Neuron (in vitro differentiated cells): ENCODE measurements at regions not wholly inside any gene's neighbourhood (a gene's known extent, or its start where the extent isn't known, plus 50 kb on each side); places are given as distances from the start of the nearest gene placed in this dataset.
"Not testable (repeated sequence)": the region's sequence is repeated elsewhere in the genome, so short reads cannot be mapped to it uniquely, and the experiment has no call there.

Source experiments
- H2AFZ ChIP-seq: one replicate; pipeline ENCODE4 v1.6.1; 2013; ENCODE audit warnings: low read depth, mild to moderate bottlenecking, inconsistent platforms, low read length, moderate library complexity
- H3K27me3 ChIP-seq: one replicate; pipeline ENCODE4 v1.6.1; 2013; ENCODE audit warnings: low read length; ENCODE audit not compliant: insufficient read depth
- H3K36me3 ChIP-seq: one replicate; pipeline ENCODE4 v1.6.1; 2013; ENCODE audit warnings: low read length; ENCODE audit not compliant: insufficient read depth
- H3K4me1 ChIP-seq: one replicate; pipeline ENCODE4 v1.6.1; 2013; ENCODE audit warnings: low read length; ENCODE audit not compliant: insufficient read depth
- H3K4me3 ChIP-seq: 2 replicates; pipeline ENCODE4 v1.5.1; 2013; ENCODE audit warnings: mild to moderate bottlenecking, low read length, moderate library complexity
- H3K9me3 ChIP-seq: one replicate; pipeline ENCODE4 v1.6.1; 2013; ENCODE audit warnings: low read length

DNA sequence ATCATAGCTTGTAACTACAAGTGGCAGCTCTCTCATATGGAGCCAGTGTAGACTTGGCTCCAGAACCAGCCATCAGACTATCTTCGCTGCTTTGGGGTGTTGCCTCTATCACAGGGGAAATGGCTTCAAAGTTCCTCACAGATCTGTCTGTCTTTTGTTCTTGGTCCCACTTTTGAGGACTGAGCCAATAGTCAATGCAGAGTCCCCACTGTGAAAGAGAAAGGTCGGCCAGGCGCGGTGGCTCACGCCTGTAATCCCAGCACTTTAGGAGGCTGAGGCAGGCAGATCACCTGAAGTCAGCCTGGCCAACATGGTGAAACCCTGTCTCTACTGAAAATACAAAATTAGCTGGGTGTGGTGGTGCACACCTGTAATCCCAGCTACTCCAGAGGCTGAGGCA lies 86.9 kb upstream of the FZD7 start:
- not testable (repeated sequence) for H3K4me3 ChIP-seq, H3K36me3 ChIP-seq, H2AFZ ChIP-seq, H3K27me3 ChIP-seq, H3K9me3 ChIP-seq, H3K4me1 ChIP-seq

DNA sequence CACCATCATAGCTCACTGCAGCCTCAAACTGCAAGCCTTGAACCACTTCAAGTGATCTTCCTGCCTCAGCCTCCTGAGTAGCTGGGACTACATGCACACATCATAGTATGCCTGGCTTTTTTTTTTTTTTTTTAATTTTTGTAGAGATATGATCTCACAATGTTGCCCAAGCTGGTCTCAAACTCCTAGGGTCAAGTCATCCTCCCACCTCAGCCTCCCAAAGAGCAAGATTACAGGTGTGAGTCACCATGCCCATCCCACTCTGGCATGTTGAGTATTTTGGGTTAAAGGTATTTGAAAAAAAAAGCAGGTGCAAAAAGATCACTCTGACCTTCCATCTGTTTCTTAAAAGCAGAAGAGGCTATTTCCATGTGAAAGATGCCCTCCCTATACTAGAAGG lies 86.4 kb upstream of the FZD7 start:
- Histone ChIP-seq H3K27me3 (no peaks in the 10 kb centered on the region), H3K36me3 (no peaks in the 10 kb centered on the region), H3K4me1 (no peaks in the 10 kb centered on the region), H3K9me3 (no peaks in the 10 kb centered on the region), H3K4me3 (no peak overlapping the region), H2AFZ (no peak overlapping the region)

DNA sequence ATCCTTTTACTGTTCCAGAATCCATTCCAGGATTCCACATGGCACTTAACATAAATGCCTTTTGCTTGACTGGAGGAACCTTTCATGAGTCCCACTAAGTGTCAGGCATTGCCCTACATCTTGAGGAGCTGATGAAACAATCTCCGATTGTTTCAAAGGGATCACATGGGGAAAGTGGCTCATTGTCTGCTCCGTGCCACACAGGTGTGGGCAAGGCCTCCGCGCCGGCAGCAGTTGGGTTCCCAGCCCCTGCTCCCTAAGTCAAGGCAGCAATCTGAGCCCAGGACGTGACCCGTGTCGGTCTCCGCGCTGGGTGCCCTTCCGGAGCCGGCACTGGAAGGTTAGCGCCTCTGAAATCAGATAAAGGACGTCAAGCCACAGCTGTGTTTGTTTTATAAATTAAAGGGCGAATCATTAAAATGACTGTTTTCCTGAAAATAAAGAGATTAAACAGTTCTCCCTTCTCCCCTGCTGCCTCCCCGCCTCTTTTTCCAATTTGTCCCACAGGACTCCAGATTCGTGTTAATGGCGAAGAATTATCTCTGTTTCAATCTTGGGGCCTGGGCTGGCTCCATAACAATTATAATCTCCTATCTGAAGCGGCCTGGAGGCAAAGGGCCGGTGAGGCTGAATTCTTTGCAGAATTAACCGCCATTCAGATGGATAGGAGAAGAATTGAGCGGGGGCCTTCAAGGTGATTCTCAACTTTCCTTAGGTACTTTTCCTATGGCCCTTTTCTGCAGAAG lies 84.3 kb upstream of the FZD7 start:
- Histone ChIP-seq H3K36me3 (no peaks in the 10 kb centered on the region), H3K4me1 (peaks cover 6% of the 10 kb centered on the region), H3K4me3 (no peak overlapping the region), H2AFZ (no peak overlapping the region), H3K27me3 (no peaks in the 10 kb centered on the region), H3K9me3 (no peaks in the 10 kb centered on the region)

GRCh38 chr2:201949927-201950246 lies 83.8 kb upstream of the FZD7 start:
- Histone ChIP-seq H3K27me3 (no peaks in the 10 kb centered on the region), H3K36me3 (no peaks in the 10 kb centered on the region), H3K4me1 (peaks cover 6% of the 10 kb centered on the region), H3K9me3 (no peaks in the 10 kb centered on the region), H3K4me3 (no peak overlapping the region), H2AFZ (no peak overlapping the region)

DNA sequence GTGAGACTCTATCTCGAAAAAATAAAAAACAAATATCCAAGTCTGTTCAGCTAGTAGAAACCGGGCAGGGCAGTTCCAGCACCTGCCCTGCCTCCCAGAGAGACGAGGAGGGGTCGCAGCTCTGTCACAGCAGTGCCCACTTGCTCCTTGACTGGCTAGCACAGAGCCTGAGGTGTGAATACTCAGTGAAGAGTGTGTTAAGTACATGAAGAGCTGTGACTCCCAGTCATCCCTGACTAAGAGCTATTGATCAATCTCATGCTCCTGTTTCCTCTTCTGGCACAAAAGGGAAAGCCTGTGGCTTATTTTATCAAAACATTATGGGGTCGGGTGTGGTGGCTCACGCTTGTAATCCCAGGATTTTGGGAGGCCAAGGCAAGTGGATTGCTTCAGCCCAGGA lies 83.0 kb upstream of the FZD7 start:
- H3K4me3 ChIP-seq: no peak overlapping the region
- H3K4me1 ChIP-seq: peaks cover 9% of the 10 kb centered on the region
- no peaks in the 10 kb centered on the region for H3K9me3 ChIP-seq

DNA sequence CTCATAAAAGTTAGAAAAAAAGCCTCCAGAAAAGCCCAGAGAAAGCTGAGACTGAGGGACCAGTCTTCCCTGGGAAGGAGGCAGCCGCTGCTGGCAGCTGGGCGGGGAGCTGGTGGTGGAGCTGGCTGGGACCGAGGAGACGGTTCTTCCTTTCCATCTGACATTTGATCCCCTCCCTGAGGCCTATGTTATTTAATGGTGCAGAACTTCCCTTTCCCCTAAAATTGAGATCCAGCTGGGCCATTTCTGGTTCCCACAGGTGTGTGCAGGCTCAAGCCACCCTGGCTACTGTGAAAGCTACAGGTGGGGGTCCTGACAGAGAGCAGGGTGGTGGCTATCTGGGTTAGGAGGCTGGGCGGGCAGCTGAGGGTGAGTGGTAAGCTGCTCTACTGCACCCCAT lies 81.5 kb upstream of the FZD7 start:
- no peaks in the 10 kb centered on the region for H3K36me3 ChIP-seq
- no peaks in the 10 kb centered on the region for H3K9me3 ChIP-seq
- H2AFZ ChIP-seq: no peak overlapping the region
- peaks cover 16% of the 10 kb centered on the region for H3K4me1 ChIP-seq
- no peaks in the 10 kb centered on the region for H3K27me3 ChIP-seq
- no peak overlapping the region for H3K4me3 ChIP-seq

More for the DNA sequence above, 83.0 kb upstream of the FZD7 start:
- no peaks in the 10 kb centered on the region for H3K27me3 ChIP-seq
- no peak overlapping the region for H2AFZ ChIP-seq
- no peaks in the 10 kb centered on the region for H3K36me3 ChIP-seq

GRCh38 chr2:201953396-201953795 lies 80.3 kb upstream of the FZD7 start:
- Histone ChIP-seq H3K4me1 (peaks cover 16% of the 10 kb centered on the region), H3K9me3 (no peaks in the 10 kb centered on the region), H3K27me3 (no peaks in the 10 kb centered on the region), H3K4me3 (no peak overlapping the region), H3K36me3 (no peaks in the 10 kb centered on the region), H2AFZ (no peak overlapping the region)

- Histone ChIP-seq H3K9me3 (no peaks in the 10 kb centered on the region), H2AFZ (no peak overlapping the region), H3K27me3 (no peaks in the 10 kb centered on the region), H3K4me1 (peaks cover 16% of the 10 kb centered on the region), H3K4me3 (no peak overlapping the region), H3K36me3 (no peaks in the 10 kb centered on the region)
Measured at GRCh38 chr2:201953880-201954279, 79.8 kb upstream of the FZD7 start.

GRCh38 chr2:201955231-201955630 lies 78.4 kb upstream of the FZD7 start:
- Histone ChIP-seq H3K36me3 (no peaks in the 10 kb centered on the region), H2AFZ (no peak overlapping the region), H3K4me1 (peaks cover 16% of the 10 kb centered on the region), H3K9me3 (no peaks in the 10 kb centered on the region), H3K4me3 (no peak overlapping the region), H3K27me3 (no peaks in the 10 kb centered on the region)

- Histone ChIP-seq H3K4me1 (peaks cover 16% of the 10 kb centered on the region), H3K27me3 (no peaks in the 10 kb centered on the region), H3K9me3 (no peaks in the 10 kb centered on the region), H3K4me3 (no peak overlapping the region), H2AFZ (no peak overlapping the region), H3K36me3 (no peaks in the 10 kb centered on the region)
Measured at GRCh38 chr2:201955702-201956141, 77.9 kb upstream of the FZD7 start.

- Histone ChIP-seq H3K4me1 (peaks cover 20% of the 10 kb centered on the region), H3K27me3 (no peaks in the 10 kb centered on the region), H3K9me3 (no peaks in the 10 kb centered on the region), H3K36me3 (no peaks in the 10 kb centered on the region), H2AFZ (no peak overlapping the region), H3K4me3 (no peak overlapping the region)
Measured at GRCh38 chr2:201956361-201956760, 77.3 kb upstream of the FZD7 start.

- peaks cover 21% of the 10 kb centered on the region for H3K4me1 ChIP-seq
- H3K9me3 ChIP-seq: no peaks in the 10 kb centered on the region
- H3K4me3 ChIP-seq: no peak overlapping the region
- no peaks in the 10 kb centered on the region for H3K27me3 ChIP-seq
- H3K36me3 ChIP-seq: no peaks in the 10 kb centered on the region
- H2AFZ ChIP-seq: no peak overlapping the region
Measured at GRCh38 chr2:201957091-201957490, 76.6 kb upstream of the FZD7 start.

- no peak overlapping the region for H3K4me3 ChIP-seq
- H3K9me3 ChIP-seq: no peaks in the 10 kb centered on the region
- H3K36me3 ChIP-seq: no peaks in the 10 kb centered on the region
- H3K27me3 ChIP-seq: no peaks in the 10 kb centered on the region
- H3K4me1 ChIP-seq: peaks cover 36% of the 10 kb centered on the region
- no peak overlapping the region for H2AFZ ChIP-seq
Measured at GRCh38 chr2:201959198-201959597, 74.5 kb upstream of the FZD7 start.

GRCh38 chr2:201959626-201960025 lies 74.0 kb upstream of the FZD7 start:
- Histone ChIP-seq H3K4me1 (peaks cover 40% of the 10 kb centered on the region), H3K4me3 (no peak overlapping the region), H3K36me3 (no peaks in the 10 kb centered on the region), H3K27me3 (no peaks in the 10 kb centered on the region), H3K9me3 (no peaks in the 10 kb centered on the region), H2AFZ (no peak overlapping the region)
